H9 (cell line): ENCODE measurements at regions not wholly inside any gene's neighbourhood (a gene's known extent, or its start where the extent isn't known, plus 50 kb on each side); places are given as distances from the start of the nearest gene placed in this dataset.

Experiments
- DNase-seq: peaks from one replicate; pipeline ENCODE4 v3.0.0-alpha.2; 2017
- H2AFZ ChIP-seq: one replicate; pipeline ENCODE4 v1.6.1; 2013; ENCODE audit warnings: mild to moderate bottlenecking, low read length, control low read depth, moderate library complexity
- H2AK5ac ChIP-seq: 2 replicates; pipeline ENCODE4 v1.6.1; 2013; ENCODE audit warnings: low read length, control low read depth, mixed read lengths; ENCODE audit not compliant: insufficient read length
- H2BK120ac ChIP-seq: one replicate; pipeline ENCODE4 v1.6.1; 2013; ENCODE audit warnings: low read depth, mild to moderate bottlenecking, low read length, control low read depth, inconsistent platforms; ENCODE audit not compliant: poor library complexity, severe bottlenecking
- H2BK12ac ChIP-seq: 2 replicates; pipeline ENCODE4 v1.6.1; 2013; ENCODE audit warnings: low read length, control low read depth, mixed read lengths, low read depth; ENCODE audit not compliant: insufficient read length
- H2BK15ac ChIP-seq: 2 replicates; pipeline ENCODE4 v1.6.1; 2013; ENCODE audit warnings: low read depth, low read length, control low read depth
- H2BK20ac ChIP-seq: one replicate; pipeline ENCODE4 v1.6.1; 2013; ENCODE audit warnings: low read depth, mild to moderate bottlenecking, low read length, control low read depth, inconsistent platforms; ENCODE audit not compliant: poor library complexity, severe bottlenecking
- H2BK5ac ChIP-seq: 2 replicates; pipeline ENCODE4 v1.6.1; 2013; ENCODE audit warnings: low read length, control low read depth, mixed read lengths; ENCODE audit not compliant: insufficient read length
- H3K14ac ChIP-seq: 2 replicates; pipeline ENCODE4 v1.6.1; 2013; ENCODE audit warnings: low read length, control low read depth; ENCODE audit not compliant: insufficient read depth
- H3K18ac ChIP-seq: 2 replicates; pipeline ENCODE4 v1.6.1; 2013; ENCODE audit warnings: low read depth, mild to moderate bottlenecking, mixed read lengths, low read length, control low read depth; ENCODE audit not compliant: insufficient read length
- H3K23ac ChIP-seq: 2 replicates; pipeline ENCODE4 v1.6.1; 2013; ENCODE audit warnings: low read length, control low read depth, mixed read lengths, low read depth; ENCODE audit not compliant: insufficient read length
- H3K23me2 ChIP-seq: 2 replicates; pipeline ENCODE4 v1.6.1; 2013; ENCODE audit warnings: low read depth, mild to moderate bottlenecking, mixed read lengths, low read length, control low read depth; ENCODE audit not compliant: insufficient read length, poor library complexity, severe bottlenecking
- H3K27ac ChIP-seq: 2 replicates; pipeline ENCODE4 v1.5.1; 2013; ENCODE audit warnings: low read length, control low read depth, mixed read lengths, low read depth; ENCODE audit not compliant: insufficient read length
- H3K27me3 ChIP-seq: 2 replicates; pipeline ENCODE4 v1.6.1; 2013; ENCODE audit warnings: low read length, control low read depth, inconsistent platforms; ENCODE audit not compliant: insufficient read depth
- H3K4ac ChIP-seq: 2 replicates; pipeline ENCODE4 v1.6.1; 2013; ENCODE audit warnings: low read depth, mild to moderate bottlenecking, control low read depth, inconsistent platforms, low read length, moderate library complexity
- H3K4me1 ChIP-seq: 2 replicates; pipeline ENCODE4 v1.6.1; 2013; ENCODE audit warnings: low read length, control low read depth, inconsistent platforms; ENCODE audit not compliant: insufficient read depth
- H3K4me2 ChIP-seq: 2 replicates; pipeline ENCODE4 v1.6.1; 2013; ENCODE audit warnings: low read length, control low read depth, mixed read lengths; ENCODE audit not compliant: insufficient read length, insufficient read depth
- H3K56ac ChIP-seq: 2 replicates; pipeline ENCODE4 v1.6.1; 2013; ENCODE audit warnings: low read depth, mild to moderate bottlenecking, mixed read lengths, low read length, control low read depth; ENCODE audit not compliant: insufficient read length
- H3K79me1 ChIP-seq: 2 replicates; pipeline ENCODE4 v1.6.1; 2013; ENCODE audit warnings: low read depth, mild to moderate bottlenecking, moderate library complexity, low read length, control low read depth, inconsistent platforms; ENCODE audit not compliant: insufficient read depth, poor library complexity, severe bottlenecking
- H3K79me2 ChIP-seq: 2 replicates; pipeline ENCODE4 v1.6.1; 2013; ENCODE audit warnings: low read length, control low read depth, inconsistent platforms; ENCODE audit not compliant: insufficient read depth
- H3K9ac ChIP-seq: 2 replicates; pipeline ENCODE4 v1.6.1; 2013; ENCODE audit warnings: low read length, control low read depth, mixed read lengths; ENCODE audit not compliant: insufficient read length; ENCODE audit errors: extremely low read depth
- H3K9me3 ChIP-seq: one replicate; pipeline ENCODE4 v1.6.1; 2013; ENCODE audit warnings: low read depth, low read length, inconsistent platforms; ENCODE audit not compliant: control insufficient read depth
- H3T11ph ChIP-seq: one replicate; pipeline ENCODE4 v1.6.1; 2013; ENCODE audit warnings: mild to moderate bottlenecking, low read length, control low read depth, inconsistent platforms
- H4K20me1 ChIP-seq: one replicate; pipeline ENCODE4 v1.6.1; 2013; ENCODE audit not compliant: control insufficient read depth, insufficient read length, insufficient read depth
- H4K5ac ChIP-seq: 2 replicates; pipeline ENCODE4 v1.6.1; 2013; ENCODE audit warnings: low read depth, mild to moderate bottlenecking, mixed read lengths, low read length, control low read depth; ENCODE audit not compliant: insufficient read length
- H4K8ac ChIP-seq: replicated peaks from 2 replicates; pipeline ENCODE4 v1.6.1; 2013; ENCODE audit warnings: low read length, control low read depth, mixed read lengths, low read depth; ENCODE audit not compliant: insufficient read length
- H4K91ac ChIP-seq: 2 replicates; pipeline ENCODE4 v1.6.1; 2013; ENCODE audit warnings: low read depth, mild to moderate bottlenecking, moderate library complexity, mixed read lengths, low read length, control low read depth; ENCODE audit not compliant: insufficient read length
- H3K27ac Mint-ChIP-seq, 3 experiments: 2 replicates in 2 of 3; 3 replicates in 1 of 3; pipeline ENCODE4 v1.8.0; 2020 to 2021; ENCODE audit warnings: mixed read lengths in 3 of 3, mild to moderate bottlenecking in 1 of 3, moderate library complexity in 1 of 3
- H3K27me3 Mint-ChIP-seq: 2 replicates; pipeline ENCODE4 v1.8.0; 2021; ENCODE audit warnings: low read depth, mild to moderate bottlenecking, moderate library complexity, mixed read lengths
- H3K36me3 Mint-ChIP-seq, 3 experiments: 2 replicates in 2 of 3; 3 replicates in 1 of 3; pipeline ENCODE4 v1.8.0; 2020 to 2021; ENCODE audit warnings: low read depth in 3 of 3, mixed read lengths in 3 of 3; ENCODE audit not compliant: insufficient read depth in 1 of 3
- H3K4me1 Mint-ChIP-seq, 2 experiments: 2 replicates each; pipeline ENCODE4 v1.8.0; 2020; ENCODE audit warnings: mixed read lengths in 2 of 2
- H3K4me3 Mint-ChIP-seq, 2 experiments: 2 replicates in 1 of 2; 3 replicates in 1 of 2; pipeline ENCODE4 v1.8.0; 2020 to 2021; ENCODE audit warnings: mild to moderate bottlenecking in 2 of 2, mixed read lengths in 2 of 2, moderate library complexity in 1 of 2
- H3K9me3 Mint-ChIP-seq, 2 experiments: 2 replicates in 1 of 2; 3 replicates in 1 of 2; pipeline ENCODE4 v1.8.0; 2020; ENCODE audit warnings: mild to moderate bottlenecking in 2 of 2, mixed read lengths in 2 of 2, moderate library complexity in 1 of 2
- WGBS: extraction: QIAGEN DNeasy Blood & Tissue Kit; methylation state at CpG from one replicate; pipeline ENCODE4 v1.1.7; 2013; ENCODE audit warnings: missing lambda C conversion rate, low lambda C conversion rate, mixed read lengths; ENCODE audit not compliant: insufficient read length; ENCODE audit errors: extremely low coverage; 5-methylcytosine and 5-hydroxymethylcytosine counted together
- TF ChIP-seq, protein P1 (sequence below): fragments of 200-600 bp; sonication (generic); conservative IDR thresholded peaks from 3 replicates; pipeline ENCODE4 v1.8.0; 2021; ENCODE audit warnings: antibody characterized with exemption, mild to moderate bottlenecking

DNA sequence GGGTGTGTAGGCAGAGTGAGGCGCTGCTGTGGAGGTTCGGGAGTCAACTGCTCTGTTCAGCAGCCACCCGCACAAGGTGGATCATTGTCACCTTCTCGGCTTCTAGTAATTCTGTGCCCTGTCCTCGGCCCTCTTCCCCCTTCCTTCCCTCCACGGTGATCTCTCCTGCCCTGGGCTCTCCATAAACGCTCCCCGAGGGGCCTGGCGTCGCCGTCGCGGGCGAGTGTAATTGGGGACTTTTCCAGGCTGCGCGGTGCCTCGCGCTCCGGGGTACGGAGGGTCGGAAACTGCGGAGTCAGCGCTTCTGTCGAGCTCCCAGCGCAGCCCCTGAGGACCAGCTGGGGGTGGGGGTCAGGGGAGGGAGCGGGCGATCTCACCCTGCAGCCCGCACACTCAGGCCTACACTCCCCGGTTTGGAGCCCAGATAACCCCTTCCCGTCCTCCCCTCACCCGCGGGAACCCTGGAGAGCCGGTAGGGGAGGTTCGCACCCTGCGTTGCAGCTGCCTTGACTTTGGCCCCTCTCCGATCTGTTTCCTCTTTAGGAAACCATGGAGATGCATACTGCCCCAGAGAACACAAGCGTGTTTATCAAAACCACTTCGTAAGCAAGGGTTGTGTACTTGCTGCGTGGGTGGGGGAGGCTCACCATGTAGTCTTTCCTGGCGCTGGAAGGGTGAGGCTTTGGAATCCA lies 188.3 kb upstream of the ZNF618 start:
- H2BK12ac ChIP-seq, result peak overlapping the region; percentile 0
- no peak overlapping the region for H2BK15ac ChIP-seq
- Mint-ChIP-seq H3K27me3 (peaks cover 72% of the 10 kb centered on the region), H3K4me3 (peak overlapping the region; percentile 60 to 74), H3K9me3 (0 out of 5 replicates have a peak, but pooled peaks cover 0 to 3% of the 10 kb centered on the region in 2 experiments), H3K36me3 (no peaks in the 10 kb centered on the region), H3K4me1 (peaks cover 8 to 11% of the 10 kb centered on the region in 2 experiments), H3K27ac (no peak overlapping the region)
- no peak overlapping the region for H4K8ac ChIP-seq
- H2AFZ ChIP-seq, result peak overlapping the region; percentile 24
- H3T11ph ChIP-seq, result no peak overlapping the region
- H2BK20ac ChIP-seq, result no peak overlapping the region
- no peaks in the 10 kb centered on the region; the same call in 1 of the 2 replicates for H3K4me1 ChIP-seq
- H4K20me1 ChIP-seq, result peaks cover 4% of the 10 kb centered on the region
- TF ChIP-seq, protein P1, sequence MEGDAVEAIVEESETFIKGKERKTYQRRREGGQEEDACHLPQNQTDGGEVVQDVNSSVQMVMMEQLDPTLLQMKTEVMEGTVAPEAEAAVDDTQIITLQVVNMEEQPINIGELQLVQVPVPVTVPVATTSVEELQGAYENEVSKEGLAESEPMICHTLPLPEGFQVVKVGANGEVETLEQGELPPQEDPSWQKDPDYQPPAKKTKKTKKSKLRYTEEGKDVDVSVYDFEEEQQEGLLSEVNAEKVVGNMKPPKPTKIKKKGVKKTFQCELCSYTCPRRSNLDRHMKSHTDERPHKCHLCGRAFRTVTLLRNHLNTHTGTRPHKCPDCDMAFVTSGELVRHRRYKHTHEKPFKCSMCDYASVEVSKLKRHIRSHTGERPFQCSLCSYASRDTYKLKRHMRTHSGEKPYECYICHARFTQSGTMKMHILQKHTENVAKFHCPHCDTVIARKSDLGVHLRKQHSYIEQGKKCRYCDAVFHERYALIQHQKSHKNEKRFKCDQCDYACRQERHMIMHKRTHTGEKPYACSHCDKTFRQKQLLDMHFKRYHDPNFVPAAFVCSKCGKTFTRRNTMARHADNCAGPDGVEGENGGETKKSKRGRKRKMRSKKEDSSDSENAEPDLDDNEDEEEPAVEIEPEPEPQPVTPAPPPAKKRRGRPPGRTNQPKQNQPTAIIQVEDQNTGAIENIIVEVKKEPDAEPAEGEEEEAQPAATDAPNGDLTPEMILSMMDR, result no peak
- peak overlapping the region; percentile 67 for H3K4me2 ChIP-seq
- no peak overlapping the region for H4K91ac ChIP-seq
- no peaks in the 10 kb centered on the region for H3K79me1 ChIP-seq
- H4K5ac ChIP-seq, result no peak overlapping the region
- H3K79me2 ChIP-seq, result no peaks in the 10 kb centered on the region
- H3K14ac ChIP-seq, result peak overlapping the region; percentile 17
- no peak overlapping the region for H3K23ac ChIP-seq
- no peak overlapping the region for H2BK120ac ChIP-seq
- no peak overlapping the region for H3K27ac ChIP-seq
- no peaks in the 10 kb centered on the region for H3K9me3 ChIP-seq
- no peak overlapping the region for H2AK5ac ChIP-seq
- peaks cover 7% of the 10 kb centered on the region for H3K23me2 ChIP-seq
- peaks cover 22% of the 10 kb centered on the region; the same call in 1 of the 2 replicates for H3K27me3 ChIP-seq
- H3K9ac ChIP-seq, result no peak overlapping the region
- DNase-seq, result no peak
- peak overlapping the region; percentile 46 for H3K18ac ChIP-seq
- no peak overlapping the region for H3K56ac ChIP-seq
- no CpG with 5 or more reads among the region's 40 CpGs for WGBS
- H3K4ac ChIP-seq, result no peak overlapping the region
- no peak overlapping the region for H2BK5ac ChIP-seq
